Anterior cingulate cortex (tissue), 58 donors: ENCODE measurements at regions not wholly inside any gene's neighbourhood (a gene's known extent, or its start where the extent isn't known, plus 50 kb on each side); places are given as distances from the start of the nearest gene placed in this dataset.

Experiments used
- DNase-seq, 58 donors: peaks; one replicate each; lab custom pipeline; 2025; lab: John Stamatoyannopoulos, UW

DNA sequence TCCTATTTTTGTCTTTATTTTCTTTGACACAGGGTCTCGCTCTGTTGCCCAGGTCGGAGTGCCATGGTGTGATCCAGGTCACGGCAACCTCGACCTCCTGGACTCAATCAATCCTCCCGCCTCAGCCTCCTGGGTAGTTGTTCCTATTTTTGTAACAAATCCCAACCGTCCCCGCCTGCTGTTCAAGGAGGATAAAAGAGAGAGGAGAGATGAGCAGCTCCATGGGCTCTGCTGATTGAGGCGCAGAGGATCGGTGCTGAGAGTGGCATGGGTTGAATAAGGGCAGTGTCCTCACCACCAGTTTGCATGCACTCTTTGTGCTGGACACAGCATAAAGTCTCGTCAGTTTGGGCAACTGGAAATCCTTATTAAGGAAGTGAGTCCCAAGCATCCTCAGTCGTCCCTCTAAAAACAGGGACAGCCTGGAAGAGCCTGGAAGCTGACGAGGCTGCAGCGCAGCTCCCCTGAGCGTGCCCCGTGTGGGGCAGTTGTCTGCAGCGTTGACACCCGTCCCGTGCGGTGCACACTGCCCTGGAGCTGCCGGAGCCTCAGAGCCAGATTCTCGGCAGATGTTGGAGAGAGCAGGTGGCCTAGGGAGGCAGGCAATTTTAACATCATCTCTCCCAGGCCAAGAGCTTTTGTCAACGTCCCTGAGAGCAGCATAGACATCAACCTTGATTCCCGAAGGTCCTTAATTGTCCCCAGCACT lies 404.2 kb upstream of the RNF32 start:
- no peak for DNase-seq

DNA sequence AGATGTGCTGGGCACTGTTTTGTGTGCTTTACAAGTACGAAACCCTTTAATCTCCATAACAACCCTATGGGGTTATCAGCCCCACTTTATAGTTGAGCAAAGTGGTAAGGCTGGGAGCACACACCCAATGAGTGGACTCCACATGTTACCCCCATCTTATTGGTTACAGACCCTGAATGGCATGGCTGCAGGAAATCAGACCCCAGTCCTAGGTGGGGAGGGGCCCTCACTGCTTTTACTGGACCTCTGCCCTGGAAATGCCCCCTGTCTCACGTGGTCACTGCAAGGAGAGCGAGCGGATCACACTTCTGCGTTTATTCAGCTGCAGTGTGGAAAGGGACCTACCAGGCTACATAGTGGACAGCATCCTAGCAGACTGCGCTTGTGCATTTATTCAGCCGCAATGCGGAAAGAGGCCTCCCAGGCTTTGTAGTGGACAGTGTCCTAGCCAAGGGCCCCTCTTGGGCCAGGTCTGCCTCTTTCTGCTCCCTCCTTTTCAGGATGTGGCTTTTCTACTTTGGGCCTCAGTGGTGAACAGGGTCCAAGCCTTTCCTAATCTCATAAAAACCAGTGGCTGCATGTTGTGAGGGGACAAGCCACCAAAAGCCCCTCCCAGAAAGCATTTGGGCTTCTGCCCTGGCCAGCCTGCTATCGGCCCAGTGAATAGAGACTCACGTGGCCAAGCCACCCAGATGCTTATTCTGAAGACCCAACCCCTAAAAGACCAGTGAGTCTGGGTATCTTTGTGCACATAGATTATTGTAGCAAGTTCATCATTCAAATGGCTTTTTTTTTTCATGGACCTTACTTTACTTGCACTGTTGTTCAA lies 405.7 kb upstream of the RNF32 start:
- no peak for DNase-seq

- no peak for DNase-seq
Measured at GRCh38 chr7:156234192-156234591, 406.4 kb upstream of the RNF32 start.

GRCh38 chr7:156232931-156233705 lies 407.5 kb upstream of the RNF32 start:
- peak in 3 of 58 donors; percentile 7 to 17 (median 11) for DNase-seq

- DNase-seq, result no peak
Measured at GRCh38 chr7:156230576-156230975, 410.0 kb upstream of the RNF32 start.

DNA sequence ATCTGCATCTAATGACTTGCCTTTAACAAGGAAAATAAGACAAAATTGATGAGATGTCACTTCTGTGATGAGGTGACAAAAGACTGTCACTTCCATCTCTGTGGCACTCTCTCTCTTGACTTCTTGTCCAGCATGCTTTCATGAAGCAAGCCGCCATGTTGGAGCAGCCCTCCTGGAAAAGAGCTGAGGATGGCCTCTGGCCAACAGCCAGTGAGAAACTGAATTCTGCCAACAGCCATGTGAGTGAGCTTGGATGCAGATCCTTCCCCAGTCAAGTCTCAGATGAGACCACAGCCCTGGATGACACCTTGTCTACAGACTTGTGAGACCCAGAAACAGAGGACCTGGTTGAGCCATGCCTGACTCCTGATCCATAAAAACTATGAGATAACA lies 412.6 kb upstream of the SHH start:
- DNase-seq, result no peak

DNA sequence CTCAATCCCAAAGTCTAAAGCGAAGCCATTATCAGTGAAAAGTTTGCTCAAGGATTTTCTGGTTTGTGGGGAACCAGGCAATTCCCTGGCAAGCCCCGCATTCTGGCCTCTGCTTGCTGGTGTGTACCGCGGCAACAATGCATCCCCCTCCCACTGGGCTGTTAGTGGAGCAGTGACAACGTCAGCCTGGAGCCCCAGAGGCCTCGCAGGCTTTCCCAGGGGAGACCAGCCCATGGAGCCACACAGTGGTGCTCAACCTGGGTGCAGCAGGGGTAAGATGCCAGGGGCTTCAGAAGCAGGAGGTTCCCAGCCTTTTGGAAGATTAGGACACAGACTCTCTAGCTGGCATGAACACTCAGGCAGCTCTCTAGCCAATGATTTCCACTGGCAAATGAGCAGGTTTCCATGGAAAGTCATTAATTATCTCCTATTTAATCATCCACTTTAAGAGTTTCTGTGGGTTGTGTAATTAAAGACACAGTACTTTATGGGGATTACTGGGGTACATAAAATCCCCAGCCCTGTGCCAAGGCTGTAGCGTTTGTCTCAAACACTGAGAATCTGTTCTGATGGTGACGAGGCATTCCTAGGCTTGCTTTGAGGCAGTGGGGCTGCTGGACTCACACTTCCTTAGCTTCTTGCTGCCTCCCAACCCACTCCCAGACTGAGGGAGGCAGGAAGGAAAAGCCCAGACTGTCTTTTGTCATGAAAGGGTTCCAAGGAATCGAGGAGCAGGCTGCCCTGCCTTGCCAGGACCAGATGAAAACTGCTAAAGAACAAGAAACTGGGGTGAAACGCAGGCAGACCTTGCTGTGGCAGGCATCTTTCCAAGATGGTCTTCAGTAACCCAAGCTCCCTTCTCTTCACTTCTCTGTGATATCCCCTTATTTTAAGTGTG lies 411.9 kb upstream of the SHH start:
- DNase-seq, result peak in 8 of 58 donors; percentile 3 to 28 (median 19)

GRCh38 chr7:156222611-156223010 lies 410.3 kb upstream of the SHH start:
- no peak for DNase-seq

DNA sequence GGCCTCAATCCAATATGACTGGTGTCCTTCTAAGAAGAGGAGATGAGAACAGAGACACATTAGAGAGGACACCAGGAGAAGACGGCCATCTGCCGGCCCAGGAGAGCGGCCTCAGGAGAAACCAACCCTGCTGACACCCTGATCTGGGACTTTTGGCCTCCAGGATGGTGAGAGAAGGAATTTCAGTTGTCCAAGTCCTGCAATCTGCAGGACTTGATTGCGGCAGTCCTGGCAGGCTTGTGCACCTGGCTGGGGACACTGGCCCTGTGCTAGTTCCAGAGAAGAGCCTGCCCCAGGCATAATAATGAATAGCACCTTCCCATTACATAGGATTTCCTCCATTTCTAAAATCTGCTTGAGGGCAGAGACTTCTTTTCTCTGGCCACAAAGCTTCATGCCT lies 409.9 kb upstream of the SHH start:
- no peak for DNase-seq

- DNase-seq, result no peak
Measured at GRCh38 chr7:156220701-156221100, 408.4 kb upstream of the SHH start.

- DNase-seq, result no peak
Measured at GRCh38 chr7:156220078-156220605, 407.9 kb upstream of the SHH start.

GRCh38 chr7:156219307-156220077 lies 407.2 kb upstream of the SHH start:
- no peak for DNase-seq

- DNase-seq, result no peak
Measured at GRCh38 chr7:156218544-156219306, 406.5 kb upstream of the SHH start.

DNA sequence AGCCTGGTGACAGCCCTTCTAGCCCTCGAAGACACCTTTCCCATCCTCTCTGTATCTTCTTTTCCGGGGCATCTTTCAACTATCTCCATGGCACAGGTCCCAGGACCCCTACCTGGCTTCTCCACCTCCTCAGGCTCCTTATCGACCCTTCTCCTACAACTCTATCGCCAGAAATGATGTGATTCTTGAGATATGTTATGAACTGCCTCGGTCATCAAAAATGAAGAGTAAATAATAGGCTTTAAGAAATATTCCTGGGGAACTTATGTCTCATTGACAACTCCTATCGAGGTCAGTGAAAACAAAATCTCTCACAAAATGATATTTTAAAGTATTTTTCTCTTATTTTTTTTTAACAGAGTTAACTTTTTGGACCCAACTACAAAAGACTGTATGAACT lies 405.5 kb upstream of the SHH start:
- DNase-seq, result no peak

- DNase-seq, result no peak
Measured at GRCh38 chr7:156209087-156209486, 396.8 kb upstream of the SHH start.

DNA sequence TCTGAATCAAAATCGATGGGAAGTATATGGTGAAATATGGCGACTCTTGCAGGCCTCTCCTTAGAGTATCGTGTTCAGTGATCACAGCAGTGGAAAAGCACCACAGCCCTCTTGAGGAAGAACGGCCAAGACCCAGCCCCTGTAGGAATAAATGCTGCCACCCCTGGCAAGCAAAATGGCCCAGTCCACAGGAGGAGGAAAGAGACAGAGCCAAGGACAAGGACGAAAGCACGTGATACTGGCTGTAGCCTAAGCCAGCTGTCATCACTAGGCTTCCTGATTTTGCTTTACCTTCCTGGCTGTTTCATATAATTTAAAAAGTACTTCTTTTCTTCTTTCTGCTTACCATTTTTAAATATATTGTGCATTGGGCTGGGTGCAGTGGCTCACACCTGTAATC lies 395.0 kb upstream of the SHH start:
- DNase-seq, result no peak

- DNase-seq, result no peak
Measured at GRCh38 chr7:156206174-156206573, 393.9 kb upstream of the SHH start.

- no peak for DNase-seq
Measured at GRCh38 chr7:156204820-156205219, 392.6 kb upstream of the SHH start.
